ENCODE measurements at regions not wholly inside any gene's neighbourhood (a gene's known extent, or its start where the extent isn't known, plus 50 kb on each side); places are given as distances from the start of the nearest gene placed in this dataset.

GRCh38 chr2:239839306-239839705, 185.8 kb downstream of the NDUFA10 start:
- Histone ChIP-seq H3K4me1 (replicated peaks in 1 of 2; ENCODE audit: control insufficient read depth in 2 of 2, insufficient read depth in 2 of 2, low read length in 2 of 2) (no peaks in the 10 kb centered on the region), H3K27me3 (ENCODE audit: control insufficient read depth in 2 of 2, insufficient read depth in 2 of 2, low read length in 2 of 2) (peaks cover 0 to 1% of the 10 kb centered on the region in 2 experiments; a peak in 1 of 5 replicates), H3K79me2 (ENCODE audit: control insufficient read depth, insufficient read depth, low read length) (no peaks in the 10 kb centered on the region), H3K27ac (ENCODE audit: extremely low read depth, low read depth, low read length) (no peak overlapping the region), H4K20me1 (replicated peaks; ENCODE audit: control insufficient read depth, insufficient read depth, low read length) (no peaks in the 10 kb centered on the region), H3K4me3 (no peak overlapping the region), H3K36me3 (ENCODE audit: control insufficient read depth, insufficient read depth, low read length) (no peaks in the 10 kb centered on the region), H2AFZ (ENCODE audit: low read depth, low read length) (no peak overlapping the region), H3K4me2 (ENCODE audit: insufficient read depth, low read length) (no peak overlapping the region), H3K9me3 (replicated peaks; ENCODE audit: control insufficient read depth, insufficient read depth, low read depth, low read length) (no peaks in the 10 kb centered on the region), H3K9me1 (ENCODE audit: control insufficient read depth, insufficient read depth, low read length) (no peaks in the 10 kb centered on the region), H3K9ac (ENCODE audit: insufficient read depth in 1 of 2, low read depth in 2 of 2, low read length in 2 of 2) (no peak overlapping the region; a peak in 1 of 4 replicates)
- no TSS peak for BruUV-seq (replicated peaks)
- 3% methylated on average over 5 of the region's 5 CpGs for WGBS (ENCODE audit: insufficient coverage, low coverage, missing lambda C conversion rate)
- intact Hi-C loops (cut with micrococcal nuclease), result no loop called here
- DNase-seq (ENCODE audit: extremely low read depth in 1 of 4, low spot score in 3 of 4), result no peak
- in situ Hi-C loops (cut with MboI), result no loop called here
- POLR2A ChIA-PET, result no interaction called here
- TF ChIP-seq ESRRA (IDR thresholded peaks at IDR 0.05; ENCODE audit: borderline replicate concordance, low read depth) (no peak), CTCFL (IDR thresholded peaks at IDR 0.05; ENCODE audit: borderline replicate concordance, insufficient read depth, low read depth, low read length, poor library complexity, severe bottlenecking) (no peak), TBP (optimal IDR thresholded peaks at IDR 0.05; ENCODE audit: low read depth, low read length) (no peak), NEUROD1 (IDR thresholded peaks at IDR 0.05; ENCODE audit: borderline replicate concordance, low read depth, low read length, partially characterized antibody) (no peak), HMG20B (CRISPR knock-in tag; IDR thresholded peaks at IDR 0.05) (no peak), ZNF175 (CRISPR knock-in tag; IDR thresholded peaks at IDR 0.05; ENCODE audit: low read depth) (no peak), RBM34 (IDR thresholded peaks at IDR 0.05; ENCODE audit: borderline replicate concordance, insufficient read depth, low read length) (no peak), KLF1 (tag; IDR thresholded peaks at IDR 0.05) (no peak), DLX4 (CRISPR knock-in tag; IDR thresholded peaks at IDR 0.05) (no peak), MBD2 (IDR thresholded peaks at IDR 0.05; ENCODE audit: borderline replicate concordance, low read depth) (no peak), BRD4 (IDR thresholded peaks at IDR 0.05) (no peak), SRF (CRISPR knock-in tag; IDR thresholded peaks at IDR 0.05) (no peak)
- no peak for FAIRE-seq
- ATAC-seq, result no peak
- CTCF ChIA-PET (ENCODE audit: low intra/inter-chr PET ratio), result no interaction called here
